Naive B cell (primary cell): ENCODE measurements at regions not wholly inside any gene's neighbourhood (a gene's known extent, or its start where the extent isn't known, plus 50 kb on each side); places are given as distances from the start of the nearest gene placed in this dataset.

ENCODE experiments used
- ATAC-seq, 2 donors: fragments of 150-1000 bp; cut with Tn5 transposase; 2 replicates each; pipeline ENCODE4 v1.10.0; 2021; ENCODE audit warnings: low read depth in 2 of 2, mild to moderate bottlenecking in 2 of 2, moderate library complexity in 2 of 2
- DNase-seq: peaks from one replicate; pipeline ENCODE4 v3.0.0; 2022
- H3K27ac Mint-ChIP-seq, 6 donors: one replicate each; pipeline ENCODE4 v1.8.0; 2020 to 2022; ENCODE audit warnings: mild to moderate bottlenecking in 6 of 6, mixed read lengths in 6 of 6, moderate library complexity in 5 of 6, inconsistent platforms in 2 of 6
- H3K27me3 Mint-ChIP-seq, 3 donors: one replicate each; pipeline ENCODE4 v1.8.0; 2021 to 2022; ENCODE audit warnings: mixed read lengths in 3 of 3, mild to moderate bottlenecking in 1 of 3
- H3K36me3 Mint-ChIP-seq, 2 donors: one replicate each; pipeline ENCODE4 v1.8.0; 2020 to 2022; ENCODE audit warnings: mixed read lengths in 2 of 2, inconsistent platforms in 1 of 2, mild to moderate bottlenecking in 1 of 2
- H3K4me1 Mint-ChIP-seq, 3 donors: one replicate each; pipeline ENCODE4 v1.8.0; 2020 to 2022; ENCODE audit warnings: mixed read lengths in 3 of 3, inconsistent platforms in 1 of 3, mild to moderate bottlenecking in 1 of 3, moderate library complexity in 1 of 3
- H3K4me3 Mint-ChIP-seq, 8 donors: one replicate each; pipeline ENCODE4 v1.8.0; 2020 to 2022; ENCODE audit warnings: mild to moderate bottlenecking in 8 of 8, mixed read lengths in 8 of 8, moderate library complexity in 8 of 8, inconsistent platforms in 2 of 8
- H3K9me3 Mint-ChIP-seq, 7 donors: one replicate each; pipeline ENCODE4 v1.8.0; 2020 to 2022; ENCODE audit warnings: mixed read lengths in 7 of 7, mild to moderate bottlenecking in 5 of 7, inconsistent platforms in 2 of 7, moderate library complexity in 1 of 7

DNA sequence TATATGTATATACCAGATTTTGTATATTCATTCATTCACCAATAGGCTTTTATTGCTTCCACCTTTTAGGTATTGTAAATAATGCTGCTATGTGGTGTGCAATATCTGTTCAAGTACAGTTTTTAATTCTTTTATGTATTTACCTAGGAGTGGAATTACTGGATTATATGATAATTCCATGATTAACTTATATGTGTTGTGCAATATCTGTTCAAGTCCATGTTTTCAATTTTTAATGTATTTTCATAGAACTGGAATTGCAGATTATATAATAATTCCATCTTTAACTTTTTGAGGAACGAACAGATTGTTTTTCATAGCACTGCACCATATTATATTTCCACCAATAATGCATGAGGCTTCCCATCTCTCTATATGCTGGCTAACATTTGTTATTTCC is 50.6 kb upstream of the L3MBTL4 start:
- H3K4me3 Mint-ChIP-seq: no peak overlapping the region
- H3K27ac Mint-ChIP-seq: no peak overlapping the region
- peaks cover 0 to 19% (median 12%) of the 10 kb centered on the region in 7 donors for H3K9me3 Mint-ChIP-seq

DNA sequence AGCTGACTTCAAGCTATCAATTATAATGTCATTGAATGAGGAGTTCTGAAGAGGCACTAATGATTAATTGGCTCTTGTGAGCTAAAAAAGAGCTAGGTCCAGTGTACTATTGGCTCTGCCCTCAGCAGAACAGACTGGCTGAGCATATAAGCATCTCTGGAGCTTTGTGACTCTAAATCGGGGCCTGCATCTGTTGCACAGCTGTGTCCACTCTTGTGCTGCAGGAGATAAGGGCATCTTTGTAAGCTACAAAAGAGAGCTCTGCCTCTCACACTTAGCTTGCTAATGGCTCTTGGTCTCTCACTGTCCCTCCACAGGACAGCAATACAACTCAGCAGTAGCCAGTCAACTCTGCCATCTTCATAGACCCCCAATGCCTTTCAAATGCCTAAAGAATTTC is 61.5 kb upstream of the L3MBTL4 start:
- DNase-seq (no peak), ATAC-seq (no peak)
- peaks cover 5 to 9% of the 10 kb centered on the region in 2 donors for H3K36me3 Mint-ChIP-seq
- no peak overlapping the region for H3K27ac Mint-ChIP-seq
- peaks cover 17 to 38% (median 38%) of the 10 kb centered on the region in 3 donors for H3K27me3 Mint-ChIP-seq
- H3K4me1 Mint-ChIP-seq: no peaks in the 10 kb centered on the region
- H3K4me3 Mint-ChIP-seq: no peak overlapping the region
- H3K9me3 Mint-ChIP-seq: peaks cover 0 to 12% (median 7%) of the 10 kb centered on the region in 7 donors

More for the DNA sequence above, 50.6 kb upstream of the L3MBTL4 start:
- DNase-seq (no peak), ATAC-seq (no peak)
- Mint-ChIP-seq H3K4me1 (no peaks in the 10 kb centered on the region), H3K27me3 (peaks cover 0 to 30% (median 17%) of the 10 kb centered on the region in 3 donors), H3K36me3 (peaks cover 0 to 2% of the 10 kb centered on the region in 2 donors)

DNA sequence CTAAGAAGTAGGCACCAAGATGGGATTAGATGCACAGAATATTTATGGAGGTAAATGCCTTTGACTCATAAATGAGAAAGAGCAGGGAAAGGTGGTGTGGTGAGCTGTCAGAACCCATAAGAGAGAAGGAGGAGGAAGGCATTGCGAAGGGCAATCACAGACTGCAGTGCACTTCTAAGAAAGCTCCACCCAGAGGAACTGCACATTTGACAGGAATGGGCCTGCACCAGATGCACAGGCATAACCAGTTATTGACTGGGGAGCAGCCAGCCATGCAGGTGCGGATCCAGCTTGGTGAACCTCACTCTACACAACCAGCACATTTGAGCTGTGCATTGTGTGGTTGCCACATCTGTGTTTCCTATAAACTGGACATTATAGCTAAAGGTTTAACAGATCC is 62.2 kb upstream of the L3MBTL4 start:
- no peak for ATAC-seq
- peaks cover 0 to 5% (median 1%) of the 10 kb centered on the region in 7 donors for H3K9me3 Mint-ChIP-seq
- H3K4me1 Mint-ChIP-seq: no peaks in the 10 kb centered on the region
- H3K27ac Mint-ChIP-seq: no peak overlapping the region
- peaks cover 0 to 2% of the 10 kb centered on the region in 2 donors for H3K36me3 Mint-ChIP-seq
- DNase-seq: no peak
- H3K27me3 Mint-ChIP-seq: peaks cover 17 to 43% (median 31%) of the 10 kb centered on the region in 3 donors
- no peak overlapping the region for H3K4me3 Mint-ChIP-seq

DNA sequence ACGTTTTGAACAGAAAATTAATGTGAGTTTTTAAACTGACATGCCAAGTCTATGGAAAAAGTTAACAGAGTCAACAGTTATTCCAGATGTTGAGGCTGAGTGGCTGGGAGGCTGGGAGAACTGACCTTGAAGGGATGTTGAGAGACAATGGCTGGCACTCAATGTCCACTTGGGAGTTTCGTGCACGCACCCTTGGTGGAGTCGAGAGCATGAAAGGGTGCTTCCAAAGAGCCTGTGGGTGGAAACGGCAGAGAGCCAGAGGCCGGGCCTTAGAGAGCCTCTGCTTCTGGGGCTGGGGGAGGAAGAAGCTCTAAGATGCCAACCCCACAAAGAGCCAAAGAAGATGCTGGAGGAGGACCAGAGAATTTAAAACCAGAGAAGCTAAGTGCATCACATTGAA is 63.4 kb upstream of the L3MBTL4 start:
- Mint-ChIP-seq H3K4me3 (no peak overlapping the region), H3K27me3 (peaks cover 13 to 35% (median 28%) of the 10 kb centered on the region in 3 donors), H3K4me1 (peaks cover 0 to 2% (median 0%) of the 10 kb centered on the region in 3 donors), H3K36me3 (no peaks in the 10 kb centered on the region), H3K27ac (peak overlapping the region in 1 of 6 donors; percentile 1), H3K9me3 (peaks cover 0 to 4% (median 0%) of the 10 kb centered on the region in 7 donors)
- ATAC-seq (no peak), DNase-seq (no peak)

DNA sequence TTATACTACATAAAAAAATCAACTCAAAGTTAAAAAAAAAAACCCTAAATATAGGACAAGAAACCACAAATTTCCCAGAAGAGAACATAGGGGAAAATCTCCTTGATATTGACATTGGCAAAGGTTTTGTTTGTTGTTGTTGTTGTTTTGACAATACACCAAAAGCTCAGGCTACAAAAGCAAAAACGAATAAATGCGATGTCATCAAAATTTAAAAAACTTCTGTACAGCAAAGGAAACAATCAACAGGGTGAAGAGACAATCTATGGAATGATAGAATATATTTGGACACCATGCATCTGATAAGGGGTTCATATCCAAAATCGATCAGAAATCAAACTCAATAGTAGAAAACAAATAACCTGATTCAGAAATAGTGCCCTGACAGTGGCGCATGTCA is 65.0 kb upstream of the L3MBTL4 start:
- H3K9me3 Mint-ChIP-seq: no peaks in the 10 kb centered on the region
- H3K27me3 Mint-ChIP-seq: peaks cover 13 to 32% (median 25%) of the 10 kb centered on the region in 3 donors
- no peak overlapping the region for H3K27ac Mint-ChIP-seq
- no peaks in the 10 kb centered on the region for H3K36me3 Mint-ChIP-seq
- DNase-seq (no peak), ATAC-seq (no peak)
- H3K4me3 Mint-ChIP-seq: no peak overlapping the region
- H3K4me1 Mint-ChIP-seq: peaks cover 0 to 2% (median 0%) of the 10 kb centered on the region in 3 donors

DNA sequence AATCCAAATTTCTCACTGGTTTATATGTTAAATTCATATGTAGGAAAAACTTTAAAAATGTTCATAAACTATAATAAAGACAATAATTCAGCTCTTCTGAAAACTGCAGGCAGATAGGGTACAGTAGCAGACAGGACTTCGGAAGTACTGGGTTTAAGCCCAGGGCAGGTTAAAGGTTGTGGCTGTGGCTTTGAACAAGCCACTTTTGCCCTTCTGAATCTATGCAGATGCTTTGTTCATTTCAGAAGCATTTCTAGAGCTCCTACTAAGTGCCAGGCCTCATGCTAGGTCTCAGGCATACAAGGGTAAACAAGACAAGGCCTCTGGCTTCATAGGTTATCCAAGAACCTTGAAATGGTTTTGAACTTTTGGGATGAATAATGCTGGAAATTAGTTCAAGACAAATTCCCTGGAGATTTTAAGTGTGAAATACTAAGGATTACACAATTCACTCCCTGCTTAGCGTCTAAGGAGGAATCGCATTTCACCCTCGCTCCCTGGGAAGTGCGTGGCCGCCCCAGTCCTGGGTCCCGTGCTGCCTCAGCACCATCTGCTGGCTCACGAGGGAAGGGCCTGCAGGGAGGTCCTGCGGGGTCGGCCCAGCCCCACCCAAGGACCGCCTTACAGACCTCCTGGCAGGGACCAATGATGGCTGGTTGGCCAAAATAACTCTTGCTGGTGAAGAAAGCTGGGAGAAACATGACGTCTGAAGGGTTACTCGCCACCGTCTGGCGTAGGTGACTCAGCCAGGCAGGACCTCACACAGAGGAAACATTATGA is 67.7 kb upstream of the L3MBTL4 start:
- no peak overlapping the region for H3K27ac Mint-ChIP-seq
- H3K9me3 Mint-ChIP-seq: no peaks in the 10 kb centered on the region
- no peaks in the 10 kb centered on the region for H3K36me3 Mint-ChIP-seq
- DNase-seq: peak; percentile 17
- H3K4me1 Mint-ChIP-seq: peaks cover 0 to 2% (median 0%) of the 10 kb centered on the region in 3 donors
- no peak overlapping the region for H3K4me3 Mint-ChIP-seq
- H3K27me3 Mint-ChIP-seq: peaks cover 26 to 36% (median 26%) of the 10 kb centered on the region in 3 donors
- ATAC-seq: peak; percentile 50 to 69

DNA sequence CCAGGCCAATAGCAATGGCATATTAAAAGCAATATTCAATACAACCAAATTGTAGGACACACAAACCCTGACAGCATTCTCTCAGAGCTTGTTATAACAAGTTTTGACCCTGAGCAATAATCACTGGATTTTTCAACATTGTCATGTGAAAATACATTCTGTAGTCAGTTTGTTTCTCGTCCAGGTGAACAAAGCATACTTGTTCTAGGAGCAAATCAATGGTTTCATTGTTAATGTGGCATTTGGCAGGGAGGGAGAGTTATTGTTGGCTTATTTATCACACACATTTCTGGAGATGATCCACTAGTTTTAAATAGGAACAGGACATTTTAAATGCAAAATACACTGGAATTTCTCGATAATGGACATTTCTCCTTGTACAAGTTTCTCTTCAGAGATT is 69.9 kb upstream of the L3MBTL4 start:
- Mint-ChIP-seq H3K4me1 (peaks cover 0 to 2% (median 1%) of the 10 kb centered on the region in 3 donors), H3K36me3 (no peaks in the 10 kb centered on the region), H3K27me3 (peaks cover 23 to 31% (median 24%) of the 10 kb centered on the region in 3 donors), H3K9me3 (no peaks in the 10 kb centered on the region), H3K4me3 (no peak overlapping the region), H3K27ac (no peak overlapping the region)
- ATAC-seq (no peak), DNase-seq (no peak)

DNA sequence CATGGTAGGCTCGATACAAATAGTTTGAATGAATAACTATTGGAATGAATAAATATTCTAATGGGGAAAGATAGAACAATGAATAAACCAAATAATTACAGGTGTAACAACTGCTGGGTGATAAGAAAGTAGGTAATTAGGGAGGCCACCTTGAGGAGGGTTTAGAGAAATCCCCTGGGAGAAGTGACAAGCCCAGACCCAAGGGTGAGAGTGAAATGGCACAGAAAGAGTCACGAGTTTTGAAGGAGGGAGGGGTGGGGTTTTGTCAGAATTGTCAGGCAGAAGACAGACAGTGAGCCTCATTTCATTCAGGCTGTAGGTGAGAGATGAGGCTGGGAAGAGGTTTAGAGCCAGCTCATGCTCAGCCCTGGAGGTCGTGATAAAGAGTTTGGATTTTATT is 71.6 kb upstream of the L3MBTL4 start:
- ATAC-seq (no peak), DNase-seq (no peak)
- Mint-ChIP-seq H3K9me3 (no peaks in the 10 kb centered on the region), H3K4me3 (no peak overlapping the region), H3K4me1 (peaks cover 4 to 12% (median 7%) of the 10 kb centered on the region in 3 donors), H3K36me3 (no peaks in the 10 kb centered on the region), H3K27me3 (peaks cover 23 to 25% (median 24%) of the 10 kb centered on the region in 3 donors), H3K27ac (no peak overlapping the region)

DNA sequence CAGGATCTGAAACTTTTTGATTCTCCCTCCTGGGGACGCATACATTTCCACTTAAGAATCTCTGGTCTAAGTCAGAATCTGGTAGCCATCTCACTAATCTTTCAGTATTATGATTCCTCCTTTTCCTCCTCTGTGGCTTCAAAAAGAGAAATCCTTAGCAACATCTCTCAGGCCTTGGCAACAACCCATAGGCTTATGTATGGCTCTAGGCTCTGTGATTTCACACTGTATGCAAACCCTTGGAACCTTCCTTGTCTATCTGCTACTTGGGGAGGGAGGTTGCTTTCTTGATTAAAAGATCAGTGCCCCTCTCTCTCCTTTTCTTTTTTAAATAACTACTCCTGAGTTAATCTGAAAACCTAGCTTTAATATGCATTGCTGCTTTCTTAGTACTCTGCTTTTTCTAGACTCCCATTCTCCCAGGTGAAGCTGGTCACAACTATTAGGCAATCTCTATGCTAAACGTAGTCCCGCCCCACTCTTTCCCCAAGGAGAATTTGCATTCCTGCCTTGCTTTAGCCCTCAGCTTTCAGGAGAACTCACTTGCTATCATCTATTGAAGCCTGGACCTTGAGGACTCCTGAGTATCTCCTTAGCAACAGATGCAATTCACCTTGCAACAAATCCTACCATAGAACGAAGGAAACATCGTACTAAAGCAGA is 72.2 kb upstream of the L3MBTL4 start:
- Mint-ChIP-seq H3K27ac (no peak overlapping the region), H3K4me3 (no peak overlapping the region), H3K36me3 (no peaks in the 10 kb centered on the region), H3K27me3 (peaks cover 21 to 24% (median 23%) of the 10 kb centered on the region in 3 donors), H3K4me1 (peaks cover 4 to 12% (median 7%) of the 10 kb centered on the region in 3 donors), H3K9me3 (no peaks in the 10 kb centered on the region)
- ATAC-seq: no peak
- no peak for DNase-seq

DNA sequence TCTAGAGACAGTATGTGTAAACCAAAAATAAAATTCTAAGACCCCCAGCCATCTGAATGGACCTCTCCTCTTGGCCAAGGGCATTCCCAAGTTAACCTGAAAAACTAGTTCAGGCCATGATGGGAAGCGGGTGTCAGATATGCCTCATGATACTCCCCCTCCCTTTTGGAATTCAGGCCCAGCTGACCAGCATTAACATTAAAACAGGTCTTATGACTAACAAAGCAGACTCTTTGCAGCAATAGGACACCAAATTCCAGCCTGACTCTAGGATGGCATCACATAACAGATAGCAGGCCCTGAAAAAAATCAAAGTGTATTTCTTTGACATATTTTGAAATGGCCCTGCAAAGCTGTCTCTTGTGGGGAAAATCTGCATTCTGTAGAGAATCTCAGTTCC is 73.3 kb upstream of the L3MBTL4 start:
- Mint-ChIP-seq H3K27ac (no peak overlapping the region), H3K36me3 (no peaks in the 10 kb centered on the region), H3K4me3 (no peak overlapping the region), H3K27me3 (peaks cover 21 to 24% (median 23%) of the 10 kb centered on the region in 3 donors), H3K4me1 (peaks cover 4 to 12% (median 6%) of the 10 kb centered on the region in 3 donors), H3K9me3 (no peaks in the 10 kb centered on the region)
- DNase-seq: no peak
- no peak for ATAC-seq

DNA sequence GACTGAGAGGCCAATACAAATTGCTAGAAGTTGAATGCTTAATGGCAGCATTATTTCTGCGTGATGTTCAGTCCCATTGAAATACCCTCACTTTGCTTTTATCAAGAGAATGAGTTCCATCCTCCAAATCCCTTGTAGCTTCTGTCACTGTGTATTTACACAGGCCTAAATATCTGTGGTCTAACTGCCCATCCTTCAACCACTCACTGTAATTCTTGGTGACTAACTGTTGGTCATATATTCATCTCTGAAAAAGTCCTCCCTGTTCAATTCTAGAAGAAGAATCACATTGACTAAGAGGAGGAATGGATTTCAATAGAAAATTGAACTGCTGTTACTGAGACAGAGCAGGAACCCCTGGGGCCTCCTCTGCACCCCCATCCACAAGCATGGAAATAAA is 74.2 kb upstream of the L3MBTL4 start:
- H3K9me3 Mint-ChIP-seq: no peaks in the 10 kb centered on the region
- H3K36me3 Mint-ChIP-seq: no peaks in the 10 kb centered on the region
- H3K4me3 Mint-ChIP-seq: no peak overlapping the region
- ATAC-seq (no peak), DNase-seq (no peak)
- peaks cover 18 to 25% (median 23%) of the 10 kb centered on the region in 3 donors for H3K27me3 Mint-ChIP-seq
- H3K27ac Mint-ChIP-seq: no peak overlapping the region
- peaks cover 4 to 12% (median 6%) of the 10 kb centered on the region in 3 donors for H3K4me1 Mint-ChIP-seq

DNA sequence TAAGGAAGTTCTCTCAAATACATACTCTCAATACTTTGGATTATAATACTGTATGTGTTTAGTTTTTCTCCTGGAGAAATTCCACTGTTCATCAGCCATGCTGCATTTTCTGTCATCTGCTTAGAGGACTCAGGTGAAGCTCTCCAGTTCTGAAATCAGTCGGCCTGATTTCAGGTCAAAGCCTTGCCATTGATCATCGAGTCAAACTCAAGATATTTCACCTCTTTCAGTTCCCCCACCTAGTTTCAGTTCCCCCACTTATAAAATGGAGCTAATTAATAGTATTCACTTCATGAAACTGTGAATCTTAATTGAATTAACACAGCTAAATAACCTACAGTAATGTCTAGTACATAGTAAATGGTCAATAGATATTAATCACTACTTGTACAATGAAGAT is 75.3 kb upstream of the L3MBTL4 start:
- H3K36me3 Mint-ChIP-seq: no peaks in the 10 kb centered on the region
- no peak overlapping the region for H3K4me3 Mint-ChIP-seq
- ATAC-seq (no peak), DNase-seq (no peak)
- peaks cover 4 to 12% (median 6%) of the 10 kb centered on the region in 3 donors for H3K4me1 Mint-ChIP-seq
- H3K9me3 Mint-ChIP-seq: no peaks in the 10 kb centered on the region
- peaks cover 17 to 32% (median 23%) of the 10 kb centered on the region in 3 donors for H3K27me3 Mint-ChIP-seq
- no peak overlapping the region for H3K27ac Mint-ChIP-seq

DNA sequence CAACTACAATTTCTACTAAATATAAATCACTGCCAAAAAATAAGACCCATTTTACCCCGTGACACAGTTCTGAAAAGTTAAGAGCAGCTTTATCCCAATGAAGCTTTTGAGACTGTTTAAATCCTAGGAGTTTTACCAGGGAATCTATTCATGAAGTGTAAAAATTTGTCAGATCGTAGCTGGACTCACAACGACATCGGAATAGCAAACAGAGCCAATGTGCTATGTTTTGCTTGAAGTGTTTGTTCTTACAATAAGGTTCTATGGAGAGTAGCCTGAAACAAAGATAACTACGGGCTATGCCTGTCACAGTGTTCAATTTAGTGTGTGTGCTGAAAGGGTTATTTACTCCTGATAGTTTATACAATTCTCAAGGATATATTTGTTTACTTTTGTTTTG is 78.5 kb upstream of the L3MBTL4 start:
- Mint-ChIP-seq H3K4me1 (peaks cover 4 to 12% (median 6%) of the 10 kb centered on the region in 3 donors), H3K9me3 (no peaks in the 10 kb centered on the region), H3K4me3 (no peak overlapping the region), H3K27me3 (peaks cover 5 to 15% (median 6%) of the 10 kb centered on the region in 3 donors), H3K27ac (no peak overlapping the region), H3K36me3 (no peaks in the 10 kb centered on the region)
- ATAC-seq (no peak), DNase-seq (no peak)

DNA sequence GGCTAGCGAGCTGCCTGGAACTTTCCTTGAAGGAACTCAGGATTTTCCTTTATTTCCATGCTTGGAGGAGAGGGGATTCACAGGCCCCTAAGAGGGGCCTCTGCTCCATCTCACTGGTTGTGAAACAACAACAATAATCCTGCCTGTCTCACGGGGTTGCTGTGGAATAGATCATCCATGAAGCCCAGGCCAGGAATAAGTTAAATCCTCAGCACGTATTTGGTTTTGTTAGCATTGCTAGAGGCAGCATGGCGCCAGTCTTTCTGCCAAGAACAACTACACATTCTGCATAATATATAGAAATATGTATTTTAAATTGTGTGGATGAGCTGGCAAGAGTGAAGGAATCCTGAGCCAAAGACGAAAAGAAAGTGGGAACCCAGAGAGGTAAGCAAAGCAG is 80.8 kb upstream of the L3MBTL4 start:
- peaks cover 0 to 4% (median 0%) of the 10 kb centered on the region in 3 donors for H3K4me1 Mint-ChIP-seq
- no peaks in the 10 kb centered on the region for H3K9me3 Mint-ChIP-seq
- ATAC-seq (no peak), DNase-seq (no peak)
- H3K36me3 Mint-ChIP-seq: no peaks in the 10 kb centered on the region
- H3K27ac Mint-ChIP-seq: peak overlapping the region in 1 of 6 donors; percentile 81
- no peak overlapping the region for H3K4me3 Mint-ChIP-seq
- peaks cover 0 to 15% (median 0%) of the 10 kb centered on the region in 3 donors for H3K27me3 Mint-ChIP-seq
